H1 (cell line): ENCODE measurements at regions not wholly inside any gene's neighbourhood (a gene's known extent, or its start where the extent isn't known, plus 50 kb on each side); places are given as distances from the start of the nearest gene placed in this dataset.

ENCODE experiments used
- CTCF ChIA-PET: fragments of 300-600 bp; sonication (Branson Sonifier 250); formaldehyde crosslinking; loops from one replicate; lab custom pipeline; 2021; ENCODE audit not compliant: partially characterized antibody; lab: Charles Lee
- POLR2A ChIA-PET: fragments of 300-600 bp; sonication (Branson Sonifier 250); formaldehyde crosslinking; loops from one replicate; lab custom pipeline; 2021; ENCODE audit warnings: inconsistent platforms; ENCODE audit not compliant: partially characterized antibody; lab: Charles Lee
- DNase-seq, 2 experiments: peaks; one replicate each; pipeline versions ENCODE4 v3.0.0 to v3.0.0-alpha.2; 2010 to 2022; ENCODE audit warnings: low spot score in 2 of 2, low read depth in 1 of 2, mixed read lengths in 1 of 2
- FAIRE-seq: peaks from 2 replicates; lab custom pipeline; 2011; peaks lifted over from hg19 to GRCh38; lab: Jason Lieb, UNC
- H2AFZ ChIP-seq: 2 replicates; pipeline ENCODE4 v1.8.1; 2012; ENCODE audit warnings: low read length, inconsistent platforms
- H2AK5ac ChIP-seq: 2 replicates; pipeline ENCODE4 v1.6.1; 2013; ENCODE audit warnings: low read depth, low read length
- H2BK120ac ChIP-seq: replicated peaks from 2 replicates; pipeline ENCODE3; 2013; ENCODE audit warnings: low read depth, low read length, inconsistent platforms
- H2BK12ac ChIP-seq: 2 replicates; pipeline ENCODE4 v1.6.1; 2013; ENCODE audit warnings: low read depth, low read length
- H2BK15ac ChIP-seq: 2 replicates; pipeline ENCODE4 v1.6.1; 2013; ENCODE audit warnings: low read length
- H2BK20ac ChIP-seq: 2 replicates; pipeline ENCODE4 v1.6.1; 2013; ENCODE audit warnings: low read length
- H2BK5ac ChIP-seq: 2 replicates; pipeline ENCODE4 v1.6.1; 2013; ENCODE audit warnings: low read depth, low read length
- H3K14ac ChIP-seq: 2 replicates; pipeline ENCODE4 v1.6.1; 2013; ENCODE audit warnings: inconsistent platforms; ENCODE audit not compliant: insufficient read length
- H3K18ac ChIP-seq: 2 replicates; pipeline ENCODE4 v1.6.1; 2013; ENCODE audit warnings: low read length; ENCODE audit errors: extremely low read depth
- H3K23ac ChIP-seq: 2 replicates; pipeline ENCODE4 v1.6.1; 2013; ENCODE audit warnings: inconsistent platforms; ENCODE audit not compliant: insufficient read length
- H3K23me2 ChIP-seq: 2 replicates; pipeline ENCODE4 v1.6.1; 2013; ENCODE audit warnings: low read depth, low read length
- H3K27ac ChIP-seq: 2 replicates; pipeline ENCODE4 v1.6.1; 2011; ENCODE audit warnings: low read depth, low read length, inconsistent platforms
- H3K27me3 ChIP-seq, 4 experiments: replicated peaks in 1 of 4; 1 replicate in 1 of 4; 2 replicates in 3 of 4; pipeline versions ENCODE4 v1.6.1 to v1.8.1; 2011 to 2013; ENCODE audit warnings: low read length in 3 of 4, mild to moderate bottlenecking in 3 of 4, inconsistent platforms in 2 of 4, mixed read lengths in 2 of 4, moderate library complexity in 1 of 4; ENCODE audit not compliant: control insufficient read depth in 3 of 4, insufficient read depth in 3 of 4; ENCODE audit errors: extremely low read depth in 1 of 4
- H3K36me3 ChIP-seq, 4 experiments: 2 replicates each; pipeline versions ENCODE4 v1.6.1 to v1.8.1; 2011 to 2013; ENCODE audit warnings: mild to moderate bottlenecking in 4 of 4, low read length in 3 of 4, moderate library complexity in 2 of 4, control low read depth in 1 of 4, inconsistent platforms in 1 of 4; ENCODE audit not compliant: insufficient read depth in 4 of 4, control insufficient read depth in 2 of 4
- H3K4ac ChIP-seq: replicated peaks from 2 replicates; pipeline ENCODE3; 2013; ENCODE audit warnings: low read length, low read depth, mixed read lengths, inconsistent platforms; ENCODE audit not compliant: insufficient read length
- H3K4me1 ChIP-seq, 4 experiments: replicated peaks in 1 of 4; 1 replicate in 1 of 4; 2 replicates in 3 of 4; pipeline versions ENCODE4 v1.6.1 to v1.8.1; 2011 to 2013; ENCODE audit warnings: low read length in 3 of 4, inconsistent platforms in 2 of 4, mixed read lengths in 1 of 4; ENCODE audit not compliant: insufficient read depth in 4 of 4, control insufficient read depth in 3 of 4
- H3K4me2 ChIP-seq, 2 experiments: 2 replicates each; pipeline versions ENCODE4 v1.6.1 to v1.8.1; 2011 to 2013; ENCODE audit warnings: low read depth in 2 of 2, low read length in 2 of 2, control low read depth in 1 of 2, inconsistent platforms in 1 of 2, mild to moderate bottlenecking in 1 of 2; ENCODE audit not compliant: insufficient read depth in 1 of 2
- H3K4me3 ChIP-seq, 4 experiments: fragments of 200-600, 300-600 bp in 1 of 4; sonication (generic), shearing (Covaris generic), sonication (Bioruptor Twin) in 1 of 4; 2 replicates each; pipeline versions ENCODE4 v1.5.1 to v1.8.1; 2011 to 2016; ENCODE audit warnings: low read length in 4 of 4, low read depth in 3 of 4, control low read depth in 2 of 4, inconsistent platforms in 2 of 4, mild to moderate bottlenecking in 2 of 4, mixed read lengths in 1 of 4, moderate library complexity in 1 of 4; ENCODE audit not compliant: insufficient read depth in 2 of 4; ENCODE audit errors: extremely low read depth in 1 of 4
- H3K56ac ChIP-seq: replicated peaks from 2 replicates; pipeline ENCODE3; 2013; ENCODE audit warnings: low read depth, mild to moderate bottlenecking, mixed read lengths, low read length, inconsistent platforms; ENCODE audit not compliant: insufficient read length
- H3K79me1 ChIP-seq: 2 replicates; pipeline ENCODE4 v1.6.1; 2013; ENCODE audit warnings: low read depth, low read length, control low read depth
- H3K79me2 ChIP-seq, 2 experiments: 2 replicates each; pipeline versions ENCODE4 v1.6.1 to v1.8.1; 2012 to 2013; ENCODE audit warnings: low read length in 2 of 2, mild to moderate bottlenecking in 2 of 2, inconsistent platforms in 1 of 2; ENCODE audit not compliant: insufficient read depth in 2 of 2, control insufficient read depth in 1 of 2
- H3K9ac ChIP-seq, 4 experiments: replicated peaks in 1 of 4; 1 replicate in 1 of 4; 2 replicates in 3 of 4; pipeline versions ENCODE4 v1.6.1 to v1.8.1; 2011 to 2013; ENCODE audit warnings: low read depth in 3 of 4, low read length in 3 of 4, control low read depth in 2 of 4, mild to moderate bottlenecking in 2 of 4, moderate library complexity in 2 of 4, inconsistent platforms in 1 of 4; ENCODE audit errors: extremely low read depth in 1 of 4
- H3K9me3 ChIP-seq, 2 experiments: 2 replicates each; pipeline versions ENCODE4 v1.6.1 to v1.8.1; 2012 to 2013; ENCODE audit warnings: mild to moderate bottlenecking in 2 of 2, moderate library complexity in 2 of 2, control low read depth in 1 of 2, inconsistent platforms in 1 of 2, low read depth in 1 of 2, low read length in 1 of 2, mixed read lengths in 1 of 2; ENCODE audit not compliant: insufficient read depth in 2 of 2
- H4K20me1 ChIP-seq, 2 experiments: replicated peaks in 1 of 2; 2 replicates each; pipeline versions ENCODE3 to v1.8.1; 2011 to 2013; ENCODE audit warnings: inconsistent platforms in 2 of 2, low read length in 2 of 2, mild to moderate bottlenecking in 1 of 2; ENCODE audit not compliant: insufficient read depth in 2 of 2, control insufficient read depth in 1 of 2
- H4K5ac ChIP-seq: 2 replicates; pipeline ENCODE4 v1.6.1; 2013; ENCODE audit warnings: low read length, low read depth, mixed read lengths, inconsistent platforms; ENCODE audit not compliant: insufficient read length
- H4K8ac ChIP-seq: 2 replicates; pipeline ENCODE4 v1.8.0; 2013; ENCODE audit warnings: mild to moderate bottlenecking, moderate library complexity, low read length, inconsistent platforms; ENCODE audit not compliant: insufficient read depth; ENCODE audit errors: extremely low read depth
- H4K91ac ChIP-seq: replicated peaks from 2 replicates; pipeline ENCODE3; 2013; ENCODE audit warnings: low read length, mixed read lengths, inconsistent platforms; ENCODE audit not compliant: insufficient read length
- ATF2 ChIP-seq: IDR thresholded peaks from 2 replicates; pipeline ENCODE4 v1.6.1; 2012; ENCODE audit warnings: low read length, inconsistent platforms
- ATF3 ChIP-seq: IDR thresholded peaks from 2 replicates; pipeline ENCODE4 v1.6.1; 2011; ENCODE audit warnings: low read depth, mild to moderate bottlenecking, low read length; ENCODE audit not compliant: insufficient read depth
- E2F6 ChIP-seq: IDR thresholded peaks from 2 replicates; pipeline ENCODE4 v1.6.1; 2012; ENCODE audit warnings: inconsistent platforms
- EP300 ChIP-seq, 2 experiments: IDR thresholded peaks; 1 replicate in 1 of 2; 2 replicates in 1 of 2; pipeline ENCODE4 v1.6.1; 2011 to 2012; ENCODE audit warnings: low read depth in 2 of 2, low read length in 2 of 2, mild to moderate bottlenecking in 2 of 2, borderline replicate concordance in 1 of 2, inconsistent platforms in 1 of 2, moderate library complexity in 1 of 2
- KDM4A ChIP-seq: IDR thresholded peaks from one replicate; pipeline ENCODE4 v1.7.1; 2012; ENCODE audit warnings: low read depth, mild to moderate bottlenecking, moderate library complexity, low read length, inconsistent platforms; ENCODE audit not compliant: severe bottlenecking
- TAF7 ChIP-seq: optimal IDR thresholded peaks from 2 replicates; pipeline ENCODE3; 2011; ENCODE audit warnings: low read depth, mild to moderate bottlenecking, inconsistent platforms, low read length, moderate library complexity, borderline replicate concordance
- TCF12 ChIP-seq: IDR thresholded peaks from 2 replicates; pipeline ENCODE4 v1.6.1; 2011; ENCODE audit warnings: low read depth, mild to moderate bottlenecking, low read length
- YY1 ChIP-seq: IDR thresholded peaks from 2 replicates; pipeline ENCODE4 v1.6.1; 2011; ENCODE audit warnings: low read depth, mild to moderate bottlenecking, low read length

- CTCF ChIA-PET = interaction anchor here (1.6 kb wide), 1 partner anchor 12 kb away, joined by 3 read pairs; no protein-coding TSS in a partner anchor
- Histone ChIP-seq H4K91ac (no peak overlapping the region), H3K4me1 (peaks cover 0 to 5% (median 1%) of the 10 kb centered on the region in 4 experiments; a peak in 2 of 7 replicates)
These were observed 57.5 kb upstream of the ZCCHC13 start for GRCh38 chrX:74246524-74246923.

More at GRCh38 chrX:74246524-74246923, 57.5 kb upstream of the ZCCHC13 start:
- peaks cover 0 to 2% of the 10 kb centered on the region in 2 experiments for H4K20me1 ChIP-seq
- no peak overlapping the region for H4K5ac ChIP-seq
- H2BK12ac ChIP-seq = no peak overlapping the region
- H3K4me3 ChIP-seq = no peak overlapping the region
- no peak overlapping the region for H3K27ac ChIP-seq
- H2AK5ac ChIP-seq = no peak overlapping the region
- no peak overlapping the region for H3K9ac ChIP-seq
- no peak overlapping the region for H3K23ac ChIP-seq
- no peak overlapping the region for H2BK20ac ChIP-seq
- H2BK5ac ChIP-seq = no peak overlapping the region
- H3K27me3 ChIP-seq = no peaks in the 10 kb centered on the region
- no peak overlapping the region for H4K8ac ChIP-seq
- no peaks in the 10 kb centered on the region for H3K23me2 ChIP-seq
- H3K18ac ChIP-seq = no peak overlapping the region
- H2BK15ac ChIP-seq = no peak overlapping the region
- no peak overlapping the region for H3K56ac ChIP-seq
- no peaks in the 10 kb centered on the region for H3K9me3 ChIP-seq
- no peak overlapping the region for H2AFZ ChIP-seq
- no peak for FAIRE-seq
- H3K14ac ChIP-seq = no peak overlapping the region
- H3K79me2 ChIP-seq = peaks cover 0 to 24% of the 10 kb centered on the region in 2 experiments; a peak in 2 of 4 replicates
- peaks cover 0 to 22% (median 0%) of the 10 kb centered on the region in 4 experiments; a peak in 2 of 8 replicates for H3K36me3 ChIP-seq
- no peak overlapping the region for H3K4ac ChIP-seq
- no peak overlapping the region for H2BK120ac ChIP-seq
- DNase-seq = no peak
- no peaks in the 10 kb centered on the region for H3K79me1 ChIP-seq
- H3K4me2 ChIP-seq = no peak overlapping the region
- POLR2A ChIA-PET = no interaction called here
- TF ChIP-seq KDM4A (no peak), TAF7 (no peak), TCF12 (no peak), ATF2 (no peak), E2F6 (no peak), YY1 (no peak), ATF3 (no peak), EP300 (IDR thresholded peaks at IDR 0.05; ENCODE audit: borderline replicate concordance in 1 of 2, low read depth in 2 of 2, low read length in 2 of 2) (no peak)
- TF ChIP-seq, all 59 proteins: peak for 0
